K562 (cell line): ENCODE measurements at regions not wholly inside any gene's neighbourhood (a gene's known extent, or its start where the extent isn't known, plus 50 kb on each side); places are given as distances from the start of the nearest gene placed in this dataset.

ENCODE experiments used
- ATAC-seq: fragments of 200-7000 bp; cut with Tn5 transposase; 3 replicates; pipeline ENCODE4 v1.9.1; 2020; ENCODE audit warnings: moderate library complexity
- BruUV-seq: library from RNA; stranded (reverse); fragments of 400-500 nt; replicated peaks from 2 replicates; lab custom pipeline; 2021; lab: Mats Ljungman, UMichigan
- CTCF ChIA-PET: fragments of 300-600 bp; formaldehyde crosslinking; extraction: SDS; loops from one replicate; lab custom pipeline; 2021; ENCODE audit warnings: low intra/inter-chr PET ratio; lab: Yijun Ruan, JAX
- POLR2A ChIA-PET: fragments of 300-600, 350-650 bp; sonication (Branson Sonifier 250); formaldehyde crosslinking; extraction: SDS; loops from one replicate; lab custom pipeline; 2021; ENCODE audit warnings: antibody characterized with exemption, inconsistent platforms; lab: Yijun Ruan, JAX
- DNase-seq, 4 experiments: peaks; one replicate each; pipeline versions ENCODE4 v3.0.0 to v3.0.0-alpha.2; 2011 to 2018; ENCODE audit warnings: low spot score in 3 of 4, mixed read lengths in 3 of 4; ENCODE audit errors: extremely low read depth in 1 of 4
- FAIRE-seq: peaks from 2 replicates; lab custom pipeline; 2011; peaks lifted over from hg19 to GRCh38; lab: Jason Lieb, UNC
- H2AFZ ChIP-seq: 2 replicates; pipeline ENCODE4 v1.6.0; 2011; ENCODE audit warnings: low read depth, low read length, control low read depth, inconsistent platforms
- H3K27ac ChIP-seq: fragments of 200-600 bp; 3 replicates; pipeline ENCODE4 v1.8.0; 2011; ENCODE audit warnings: low read depth, mild to moderate bottlenecking, control low read depth, inconsistent platforms, low read length, moderate library complexity, mixed read lengths; ENCODE audit errors: extremely low read depth
- H3K27me3 ChIP-seq, 2 experiments: fragments of 300-600 bp in 1 of 2; 2 replicates in 1 of 2; 3 replicates in 1 of 2; pipeline versions ENCODE4 v1.6.0 to v1.8.0; 2011; ENCODE audit warnings: inconsistent platforms in 2 of 2, low read length in 2 of 2, mild to moderate bottlenecking in 1 of 2, mixed read lengths in 1 of 2, moderate library complexity in 1 of 2; ENCODE audit not compliant: control insufficient read depth in 2 of 2, insufficient read depth in 2 of 2
- H3K36me3 ChIP-seq: fragments of 300-600 bp; 3 replicates; pipeline ENCODE4 v1.8.0; 2011; ENCODE audit warnings: mild to moderate bottlenecking, low read length, inconsistent platforms; ENCODE audit not compliant: control insufficient read depth, insufficient read depth
- H3K4me1 ChIP-seq, 2 experiments: fragments of 200-600 bp in 1 of 2; replicated peaks in 1 of 2; 2 replicates in 1 of 2; 3 replicates in 1 of 2; pipeline versions ENCODE4 v1.5.1 to v1.8.0; 2011; ENCODE audit warnings: inconsistent platforms in 2 of 2, low read length in 2 of 2, mild to moderate bottlenecking in 1 of 2, mixed read lengths in 1 of 2, moderate library complexity in 1 of 2; ENCODE audit not compliant: control insufficient read depth in 2 of 2, insufficient read depth in 2 of 2
- H3K4me2 ChIP-seq: 2 replicates; pipeline ENCODE4 v1.6.1; 2011; ENCODE audit warnings: low read length, control low read depth, inconsistent platforms, mixed read lengths; ENCODE audit not compliant: insufficient read depth
- H3K4me3 ChIP-seq: fragments of 200-600 bp; sonication (generic), shearing (Covaris generic); 2 replicates; pipeline ENCODE4 v1.5.1; 2016; ENCODE audit warnings: control low read depth, inconsistent platforms
- H3K79me2 ChIP-seq: fragments of 200-600 bp; 3 replicates; pipeline ENCODE4 v1.8.0; 2011; ENCODE audit warnings: low read length, inconsistent platforms; ENCODE audit not compliant: control insufficient read depth, insufficient read depth
- H3K9ac ChIP-seq, 2 experiments: 2 replicates each; pipeline versions ENCODE4 v1.6.0 to v1.6.1; 2011; ENCODE audit warnings: low read depth in 2 of 2, low read length in 2 of 2, control low read depth in 1 of 2, inconsistent platforms in 1 of 2, mild to moderate bottlenecking in 1 of 2, mixed read lengths in 1 of 2; ENCODE audit not compliant: insufficient read depth in 1 of 2
- H3K9me1 ChIP-seq: one replicate; pipeline ENCODE4 v1.6.0; 2011; ENCODE audit warnings: inconsistent platforms, mild to moderate bottlenecking, low read length, moderate library complexity; ENCODE audit not compliant: control insufficient read depth, insufficient read depth
- H3K9me3 ChIP-seq: replicated peaks from 2 replicates; pipeline ENCODE4 v1.5.1; 2011; ENCODE audit warnings: low read depth, low read length, inconsistent platforms; ENCODE audit not compliant: control insufficient read depth, insufficient read depth
- H4K20me1 ChIP-seq: replicated peaks from 2 replicates; pipeline ENCODE4 v1.6.1; 2011; ENCODE audit warnings: low read length, inconsistent platforms, mixed read lengths; ENCODE audit not compliant: control insufficient read depth, insufficient read depth
- BRF2 ChIP-seq: IDR thresholded peaks from 3 replicates; pipeline ENCODE4 v1.6.1; 2011; ENCODE audit warnings: borderline replicate concordance, mild to moderate bottlenecking; ENCODE audit not compliant: insufficient read length, insufficient read depth
- CTCF ChIP-seq, 3 experiments: IDR thresholded peaks in 2 of 3; conservative IDR thresholded peaks in 1 of 3; 2 replicates each; pipeline ENCODE4 v1.5.1; 2011 to 2012; ENCODE audit warnings: low read length in 3 of 3, mild to moderate bottlenecking in 3 of 3, control low read depth in 2 of 3, improper control_type of control experiment in 1 of 3, inconsistent platforms in 1 of 3, low read depth in 1 of 3, mixed read lengths in 1 of 3, moderate library complexity in 1 of 3; ENCODE audit not compliant: insufficient read depth in 2 of 3
- MCM5 ChIP-seq: fragments of 450-650 bp; IDR thresholded peaks from 2 replicates; pipeline ENCODE4 v1.6.1; 2016; ENCODE audit warnings: low read depth
- SREBF1 ChIP-seq: fragments of 150-350 bp; IDR thresholded peaks from 2 replicates; pipeline ENCODE4 v1.6.1; 2014; ENCODE audit warnings: antibody characterized with exemption, low read depth, low read length, borderline replicate concordance
- WGBS: fragments of 100-300 bp; shearing (Covaris generic); methylation state at CpG from one replicate; pipeline ENCODE4 v1.1.6; 2016; ENCODE audit warnings: low coverage, mixed read lengths; ENCODE audit not compliant: insufficient coverage; ENCODE audit errors: missing lambda C conversion rate; 5-methylcytosine and 5-hydroxymethylcytosine counted together
- in situ Hi-C: fragments of 300-500 bp; cut with MboI; formaldehyde crosslinking; loops from 4 replicates; pipeline ENCODE4 v1.15.0; 2018; ENCODE audit warnings: inconsistent platforms, mixed read lengths
- intact Hi-C: fragments of 100-400 bp; cut with micrococcal nuclease; formaldehyde crosslinking; loops from 2 replicates; pipeline ENCODE4 v1.14.2; 2022

GRCh38 chr18:39622431-39622830 is 2056.8 kb upstream of the CELF4 start:
- Histone ChIP-seq H2AFZ (no peak overlapping the region), H3K36me3 (no peaks in the 10 kb centered on the region), H3K4me1 (no peaks in the 10 kb centered on the region), H4K20me1 (no peaks in the 10 kb centered on the region), H3K9me1 (no peaks in the 10 kb centered on the region), H3K79me2 (no peaks in the 10 kb centered on the region), H3K4me2 (no peak overlapping the region), H3K9ac (no peak overlapping the region), H3K27ac (no peak overlapping the region), H3K9me3 (no peaks in the 10 kb centered on the region), H3K27me3 (no peaks in the 10 kb centered on the region), H3K4me3 (no peak overlapping the region)
- WGBS: 0% methylated on average over 1 of the region's 1 CpG
- CTCF ChIA-PET: no interaction called here
- no peak for ATAC-seq
- no TSS peak for BruUV-seq
- TF ChIP-seq BRF2 (no peak), SREBF1 (no peak), MCM5 (no peak), CTCF (IDR thresholded peaks at IDR 0.05 in 2 of 3, conservative IDR thresholded peaks at IDR 0.05 in 1 of 3; ENCODE audit: insufficient read depth in 2 of 3, low read depth in 1 of 3, low read length in 3 of 3) (no peak)
- no peak for DNase-seq
- POLR2A ChIA-PET: no interaction called here
- in situ Hi-C loops: no loop called here
- no peak for FAIRE-seq
- intact Hi-C loops: no loop called here
